ENCODE measurements at regions not wholly inside any gene's neighbourhood (a gene's known extent, or its start where the extent isn't known, plus 50 kb on each side); places are given as distances from the start of the nearest gene placed in this dataset.

- Histone ChIP-seq H2AFZ (ENCODE audit: low read depth, low read length) (no peak overlapping the region), H3K27ac (ENCODE audit: low read length) (no peak overlapping the region), H3K9me3 (ENCODE audit: insufficient read depth, low read length, severe bottlenecking) (no peaks in the 10 kb centered on the region), H3K79me2 (ENCODE audit: insufficient read depth, low read length) (no peaks in the 10 kb centered on the region), H3K36me3 (ENCODE audit: insufficient read depth, low read length) (no peaks in the 10 kb centered on the region), H3K4me2 (ENCODE audit: insufficient read depth, low read length) (no peak overlapping the region), H3K4me3 (ENCODE audit: low read depth in 1 of 2, low read length in 2 of 2) (no peak overlapping the region), H3K27me3 (ENCODE audit: insufficient read depth, low read length, poor library complexity) (no peaks in the 10 kb centered on the region), H3K4me1 (ENCODE audit: insufficient read depth, low read length) (no peaks in the 10 kb centered on the region), H3K9ac (ENCODE audit: low read depth, low read length) (no peak overlapping the region), H4K20me1 (ENCODE audit: insufficient read depth, low read length) (no peaks in the 10 kb centered on the region)
- no peak for DNase-seq
- no peak for ATAC-seq (ENCODE audit: insufficient read depth, low read depth)
- TF ChIP-seq EZH2 (IDR thresholded peaks at IDR 0.05; ENCODE audit: borderline replicate concordance, low read depth, low read length, severe bottlenecking), result no peak
- no peak for TF ChIP-seq CTCF (IDR thresholded peaks at IDR 0.05; ENCODE audit: borderline replicate concordance, extremely low read depth, low read length, poor library complexity, severe bottlenecking)
Observed at GRCh38 chr4:111890412-111890811, 254.8 kb upstream of the FAM241A start.

- no peak overlapping the region for H3K9ac ChIP-seq (ENCODE audit: low read depth, low read length)
- no peaks in the 10 kb centered on the region for H3K27me3 ChIP-seq (ENCODE audit: insufficient read depth, low read length, poor library complexity)
- H2AFZ ChIP-seq (ENCODE audit: low read depth, low read length), result no peak overlapping the region
- no peak overlapping the region for H3K27ac ChIP-seq (ENCODE audit: low read length)
- H3K9me3 ChIP-seq (ENCODE audit: insufficient read depth, low read length, severe bottlenecking), result no peaks in the 10 kb centered on the region
- TF ChIP-seq CTCF (IDR thresholded peaks at IDR 0.05; ENCODE audit: borderline replicate concordance, extremely low read depth, low read length, poor library complexity, severe bottlenecking), result no peak
- TF ChIP-seq EZH2 (IDR thresholded peaks at IDR 0.05; ENCODE audit: borderline replicate concordance, low read depth, low read length, severe bottlenecking), result no peak
- no peaks in the 10 kb centered on the region for H3K4me1 ChIP-seq (ENCODE audit: insufficient read depth, low read length)
- no peak overlapping the region for H3K4me3 ChIP-seq (ENCODE audit: low read depth in 1 of 2, low read length in 2 of 2)
- no peaks in the 10 kb centered on the region for H3K36me3 ChIP-seq (ENCODE audit: insufficient read depth, low read length)
- ATAC-seq (ENCODE audit: insufficient read depth, low read depth), result no peak
- DNase-seq, result no peak
- H3K79me2 ChIP-seq (ENCODE audit: insufficient read depth, low read length), result no peaks in the 10 kb centered on the region
- no peak overlapping the region for H3K4me2 ChIP-seq (ENCODE audit: insufficient read depth, low read length)
- no peaks in the 10 kb centered on the region for H4K20me1 ChIP-seq (ENCODE audit: insufficient read depth, low read length)
Observed at GRCh38 chr4:111905511-111905910, 239.7 kb upstream of the FAM241A start.

- ATAC-seq (ENCODE audit: insufficient read depth, low read depth), result no peak
- no peaks in the 10 kb centered on the region for H3K9me3 ChIP-seq (ENCODE audit: insufficient read depth, low read length, severe bottlenecking)
- H3K4me1 ChIP-seq (ENCODE audit: insufficient read depth, low read length), result no peaks in the 10 kb centered on the region
Observed at GRCh38 chr4:111919639-111920038, 225.6 kb upstream of the FAM241A start.

More at GRCh38 chr4:111919639-111920038, 225.6 kb upstream of the FAM241A start:
- Histone ChIP-seq H3K4me2 (ENCODE audit: insufficient read depth, low read length) (no peak overlapping the region), H3K27me3 (ENCODE audit: insufficient read depth, low read length, poor library complexity) (peaks cover 4% of the 10 kb centered on the region), H3K79me2 (ENCODE audit: insufficient read depth, low read length) (no peaks in the 10 kb centered on the region), H4K20me1 (ENCODE audit: insufficient read depth, low read length) (no peaks in the 10 kb centered on the region), H3K36me3 (ENCODE audit: insufficient read depth, low read length) (no peaks in the 10 kb centered on the region), H2AFZ (ENCODE audit: low read depth, low read length) (no peak overlapping the region), H3K4me3 (ENCODE audit: low read depth in 1 of 2, low read length in 2 of 2) (no peak overlapping the region), H3K27ac (ENCODE audit: low read length) (no peak overlapping the region), H3K9ac (ENCODE audit: low read depth, low read length) (no peak overlapping the region)
- TF ChIP-seq CTCF (IDR thresholded peaks at IDR 0.05; ENCODE audit: borderline replicate concordance, extremely low read depth, low read length, poor library complexity, severe bottlenecking), result no peak
- no peak for TF ChIP-seq EZH2 (IDR thresholded peaks at IDR 0.05; ENCODE audit: borderline replicate concordance, low read depth, low read length, severe bottlenecking)
- DNase-seq, result no peak

Data from DND-41 (cell line).